Activated CD4-positive, alpha-beta T cell treated with anti-CD3 and anti-CD28 coated beads for 1 hour (primary cell): ENCODE measurements at regions not wholly inside any gene's neighbourhood (a gene's known extent, or its start where the extent isn't known, plus 50 kb on each side); places are given as distances from the start of the nearest gene placed in this dataset.

Source experiments
- DNase-seq: peaks from one replicate; pipeline ENCODE4 v3.0.0-alpha.2; 2020

- no peak for DNase-seq
Measured at GRCh38 chr16:7090628-7091115, 242.0 kb upstream of the RBFOX1 start.

GRCh38 chr16:7089751-7090150 lies 242.9 kb upstream of the RBFOX1 start:
- no peak for DNase-seq

DNA sequence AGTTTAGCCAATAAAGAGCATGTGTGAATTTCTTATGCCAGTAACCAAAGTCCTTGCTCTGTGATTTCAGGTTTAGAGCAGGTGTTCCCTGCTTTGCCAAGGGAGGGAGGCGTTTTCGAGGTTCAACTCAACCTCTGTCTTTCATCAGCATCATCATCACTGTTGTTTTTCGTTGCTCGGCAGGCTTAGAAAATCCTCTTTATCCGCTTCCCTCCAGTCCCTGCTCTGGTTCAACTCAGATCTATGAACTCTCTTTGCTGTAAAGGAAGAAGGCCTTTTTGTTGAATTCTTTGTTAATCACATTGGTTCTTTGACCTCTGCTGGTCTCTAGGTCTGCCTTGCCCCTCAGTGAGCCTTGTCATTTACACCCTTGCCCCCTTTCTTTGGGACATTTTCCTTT lies 243.9 kb upstream of the RBFOX1 start:
- DNase-seq = no peak

- no peak for DNase-seq
Measured at GRCh38 chr16:7086822-7087616, 245.6 kb upstream of the RBFOX1 start.

GRCh38 chr16:7085776-7086175 lies 246.9 kb upstream of the RBFOX1 start:
- DNase-seq = no peak

- DNase-seq = no peak
Measured at GRCh38 chr16:7083096-7083495, 249.5 kb upstream of the RBFOX1 start.

GRCh38 chr16:7077636-7078035 lies 255.0 kb upstream of the RBFOX1 start:
- no peak for DNase-seq

DNA sequence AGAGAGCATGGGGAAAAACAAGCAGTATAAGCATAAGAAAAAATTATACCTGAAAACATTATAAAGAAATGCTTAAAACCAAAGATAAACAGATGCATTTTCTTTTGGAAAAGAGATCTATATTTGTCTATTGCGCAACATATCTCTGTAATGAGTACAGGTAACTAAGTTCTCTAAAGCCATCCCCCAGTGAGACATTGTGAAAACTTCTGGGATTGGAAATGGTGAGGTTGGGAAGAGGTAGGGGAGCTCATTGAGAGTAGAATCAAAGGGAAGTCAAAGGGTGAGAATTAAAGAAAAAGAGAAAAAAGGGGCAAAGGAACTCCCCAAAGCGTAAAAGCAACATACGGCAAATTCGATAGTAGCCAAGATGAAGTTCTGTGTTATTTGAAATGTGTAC lies 257.9 kb upstream of the RBFOX1 start:
- DNase-seq = no peak

DNA sequence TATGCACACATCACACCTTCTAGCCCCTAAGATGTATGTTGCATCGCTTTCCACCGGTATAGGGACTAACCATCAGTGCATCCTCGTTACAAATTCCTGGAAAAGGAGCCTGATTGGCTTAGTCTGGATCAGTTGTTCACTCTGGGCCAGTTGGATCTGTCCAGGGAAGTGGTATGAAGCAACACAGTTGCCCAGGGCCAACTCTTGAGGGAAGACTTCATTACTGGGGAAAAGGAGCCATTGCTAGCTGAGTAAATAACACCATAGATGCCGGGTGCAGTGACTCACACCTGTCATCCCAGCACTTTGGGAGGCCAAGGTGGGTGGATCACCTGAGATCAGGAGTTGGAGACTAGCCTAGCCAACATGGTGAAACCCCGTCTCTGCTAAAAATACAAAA lies 275.2 kb upstream of the RBFOX1 start:
- DNase-seq = no peak

DNA sequence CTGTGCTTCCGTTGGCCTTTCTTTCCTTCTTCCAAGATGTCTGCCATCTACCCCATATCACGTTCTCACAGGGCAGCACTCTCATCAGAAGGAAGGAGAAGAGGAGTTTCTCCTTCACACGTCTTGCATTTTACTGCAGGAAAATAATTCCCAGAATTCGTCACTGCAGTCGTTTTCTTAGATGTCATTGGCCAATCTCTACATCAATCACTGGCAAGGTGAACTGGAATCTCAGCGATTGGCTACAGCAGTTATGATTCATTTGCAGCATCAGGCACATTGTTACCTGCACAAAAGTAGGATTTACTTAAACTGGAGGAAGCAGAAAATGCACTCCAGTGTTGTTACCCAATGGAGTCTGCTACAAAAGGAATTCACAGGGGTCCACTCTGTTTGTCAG lies 277.2 kb upstream of the RBFOX1 start:
- no peak for DNase-seq

GRCh38 chr16:7051591-7052349 lies 280.9 kb upstream of the RBFOX1 start:
- DNase-seq = no peak

- no peak for DNase-seq
Measured at GRCh38 chr16:7044331-7044730, 288.3 kb upstream of the RBFOX1 start.

DNA sequence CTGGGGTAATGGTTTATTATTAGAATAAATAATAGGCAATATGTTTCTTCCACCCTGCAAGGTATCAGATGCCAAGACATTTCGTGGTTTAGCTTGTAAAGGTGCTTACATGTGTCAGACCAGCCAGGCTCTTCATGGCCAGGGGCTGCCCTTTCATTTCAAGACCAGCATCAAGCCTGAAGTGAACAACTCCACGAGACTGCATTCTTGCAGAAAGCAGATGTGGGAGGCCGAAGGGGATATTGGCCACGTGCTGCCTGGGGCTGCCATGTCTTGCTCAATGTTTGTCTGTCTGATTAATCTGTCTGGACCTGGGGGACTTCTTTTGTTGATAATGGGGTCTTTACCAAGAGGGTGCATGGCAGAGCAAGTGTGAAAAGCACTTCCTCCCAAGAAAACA lies 294.2 kb upstream of the RBFOX1 start:
- DNase-seq = no peak

DNA sequence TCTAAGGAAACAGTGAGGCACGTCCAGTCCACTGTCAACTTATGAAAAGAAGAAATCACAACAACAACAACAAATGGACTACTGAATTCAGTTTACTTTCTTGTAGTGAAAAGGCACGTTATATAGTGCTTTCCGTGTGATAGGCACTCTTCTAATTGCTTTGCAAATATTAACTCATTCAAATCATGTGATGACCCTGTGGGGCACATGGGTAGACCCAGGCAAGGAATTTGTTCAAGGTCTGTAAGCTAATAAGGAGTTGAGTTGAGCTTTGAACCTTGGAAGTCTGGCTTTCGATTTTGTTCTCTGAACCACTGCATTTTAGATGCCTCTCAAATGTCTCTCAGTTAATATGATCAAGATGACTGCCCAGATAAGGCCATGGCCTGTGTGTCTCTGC lies 295.1 kb upstream of the RBFOX1 start:
- DNase-seq = no peak

DNA sequence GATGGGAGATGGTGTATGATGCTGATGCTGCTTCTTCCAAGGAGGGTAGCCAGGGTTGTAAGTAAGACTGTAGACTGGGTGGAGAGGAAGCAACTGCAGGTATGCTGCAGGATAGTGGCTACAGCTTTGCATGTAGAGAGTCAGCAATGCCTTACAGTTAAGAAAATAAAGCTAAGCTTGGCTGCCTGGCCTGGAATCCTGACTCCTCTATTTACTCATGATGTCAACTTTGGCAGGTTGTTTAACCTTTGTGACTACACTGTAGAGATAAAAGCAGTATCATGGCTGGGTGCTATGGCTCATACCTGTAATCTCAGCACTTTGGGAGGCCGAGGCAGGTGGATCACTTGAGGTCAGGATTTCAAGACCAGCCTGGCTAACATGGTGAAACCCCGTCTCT lies 301.6 kb upstream of the RBFOX1 start:
- DNase-seq = no peak

DNA sequence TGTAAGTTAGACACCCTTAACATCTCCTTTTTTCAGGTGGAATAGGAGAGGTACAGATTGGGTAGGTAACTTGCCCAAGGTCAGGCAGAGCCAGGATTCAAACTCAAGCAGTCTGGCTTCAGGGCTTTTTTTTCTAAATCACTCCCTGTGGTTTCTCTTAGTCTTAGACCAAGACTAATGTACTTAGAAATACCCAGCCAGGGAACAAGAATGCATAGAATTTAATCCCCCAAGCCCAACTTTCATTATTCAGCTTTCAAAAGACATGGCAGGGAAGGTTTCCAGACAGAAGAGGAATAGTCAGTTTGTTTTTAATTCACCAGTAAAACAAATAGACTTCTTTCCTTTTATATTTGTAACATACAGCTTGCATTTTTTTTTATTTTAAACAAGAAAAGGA lies 305.2 kb upstream of the RBFOX1 start:
- no peak for DNase-seq

- DNase-seq = no peak
Measured at GRCh38 chr16:7026639-7027038, 306.0 kb upstream of the RBFOX1 start.

DNA sequence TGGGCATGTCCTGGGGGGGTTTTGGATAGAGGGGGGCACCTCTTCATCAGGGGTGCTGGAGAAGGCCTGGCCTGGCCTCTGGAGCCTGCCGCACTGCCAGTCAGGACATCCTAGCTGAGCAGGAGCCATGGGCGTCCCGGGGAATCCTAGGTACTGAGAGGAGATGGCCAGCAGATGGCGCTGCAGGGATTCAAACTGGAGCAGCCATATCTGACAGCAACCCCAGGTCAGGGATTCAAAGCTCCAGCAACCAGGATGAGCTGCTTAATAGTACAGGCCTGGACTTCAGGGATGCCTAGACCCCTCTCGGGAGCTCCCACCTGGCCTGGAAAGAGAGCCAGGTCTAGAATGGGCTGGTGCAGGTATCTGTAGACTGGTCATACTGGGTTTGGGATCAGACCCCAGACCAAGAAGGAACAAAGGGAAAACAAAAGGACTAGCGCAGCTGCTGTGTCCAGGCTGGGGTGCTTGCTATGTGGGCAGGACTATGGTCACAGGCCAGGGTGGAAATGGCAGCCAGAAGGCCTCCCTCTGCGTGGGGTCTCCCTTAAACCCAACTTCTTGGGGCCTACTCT lies 306.9 kb upstream of the RBFOX1 start:
- DNase-seq = no peak

DNA sequence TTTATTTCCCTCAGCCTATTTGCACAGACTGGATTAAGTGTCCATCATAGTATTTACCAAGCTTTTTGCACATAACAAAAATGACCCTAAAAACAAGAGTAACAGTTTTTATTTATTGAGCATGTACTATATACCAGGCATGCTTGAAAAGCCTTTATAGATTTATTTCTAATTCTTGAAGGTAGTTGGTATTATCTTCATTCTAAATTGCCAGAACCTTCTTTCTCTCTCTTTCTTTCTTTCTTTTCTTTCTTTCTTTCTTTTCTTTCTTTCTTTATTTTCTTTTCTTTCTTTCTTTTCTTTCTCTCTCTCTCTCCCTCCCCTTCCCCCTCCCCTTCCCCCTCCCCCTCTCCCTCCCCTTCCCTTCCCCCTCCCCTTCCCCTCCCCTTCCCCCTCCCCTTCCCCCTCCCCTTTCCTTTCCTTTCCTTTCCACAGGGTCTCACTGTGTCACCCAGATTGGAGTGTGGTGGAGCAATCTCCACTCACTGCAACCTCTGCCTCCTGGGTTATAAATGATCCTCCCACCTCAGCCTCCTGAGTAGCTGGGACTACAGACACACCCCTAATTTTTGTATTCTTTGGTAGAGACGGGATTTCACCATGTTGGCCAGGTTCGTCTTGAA lies 310.9 kb upstream of the RBFOX1 start:
- no peak for DNase-seq

GRCh38 chr16:7017006-7017662 lies 315.5 kb upstream of the RBFOX1 start:
- DNase-seq = no peak

- no peak for DNase-seq
Measured at GRCh38 chr16:7014756-7015155, 317.9 kb upstream of the RBFOX1 start.

- no peak for DNase-seq
Measured at GRCh38 chr16:7013990-7014389, 318.7 kb upstream of the RBFOX1 start.

GRCh38 chr16:7004266-7004665 lies 328.4 kb upstream of the RBFOX1 start:
- DNase-seq = no peak
